Fibroblast of villous mesenchyme (primary cell): ENCODE measurements at regions not wholly inside any gene's neighbourhood (a gene's known extent, or its start where the extent isn't known, plus 50 kb on each side); places are given as distances from the start of the nearest gene placed in this dataset.

ENCODE experiments used
- DNase-seq: peaks from one replicate; pipeline ENCODE4 v3.0.0-alpha.2; 2010; ENCODE audit warnings: low read depth
- H3K4me3 ChIP-seq: 2 replicates; pipeline ENCODE4 v1.5.1; 2011; ENCODE audit warnings: low read depth, mild to moderate bottlenecking, low read length
- TF ChIP-seq, protein P1 (sequence below): IDR thresholded peaks from 2 replicates; pipeline ENCODE4 v1.5.1; 2012; ENCODE audit warnings: low read depth, mild to moderate bottlenecking, low read length; ENCODE audit not compliant: insufficient read depth

- TF ChIP-seq, protein P1, sequence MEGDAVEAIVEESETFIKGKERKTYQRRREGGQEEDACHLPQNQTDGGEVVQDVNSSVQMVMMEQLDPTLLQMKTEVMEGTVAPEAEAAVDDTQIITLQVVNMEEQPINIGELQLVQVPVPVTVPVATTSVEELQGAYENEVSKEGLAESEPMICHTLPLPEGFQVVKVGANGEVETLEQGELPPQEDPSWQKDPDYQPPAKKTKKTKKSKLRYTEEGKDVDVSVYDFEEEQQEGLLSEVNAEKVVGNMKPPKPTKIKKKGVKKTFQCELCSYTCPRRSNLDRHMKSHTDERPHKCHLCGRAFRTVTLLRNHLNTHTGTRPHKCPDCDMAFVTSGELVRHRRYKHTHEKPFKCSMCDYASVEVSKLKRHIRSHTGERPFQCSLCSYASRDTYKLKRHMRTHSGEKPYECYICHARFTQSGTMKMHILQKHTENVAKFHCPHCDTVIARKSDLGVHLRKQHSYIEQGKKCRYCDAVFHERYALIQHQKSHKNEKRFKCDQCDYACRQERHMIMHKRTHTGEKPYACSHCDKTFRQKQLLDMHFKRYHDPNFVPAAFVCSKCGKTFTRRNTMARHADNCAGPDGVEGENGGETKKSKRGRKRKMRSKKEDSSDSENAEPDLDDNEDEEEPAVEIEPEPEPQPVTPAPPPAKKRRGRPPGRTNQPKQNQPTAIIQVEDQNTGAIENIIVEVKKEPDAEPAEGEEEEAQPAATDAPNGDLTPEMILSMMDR, result no peak
- peak; percentile 29 for DNase-seq
- no peak overlapping the region for H3K4me3 ChIP-seq
Observed at GRCh38 chr14:52380294-52380693, 66.2 kb downstream of the PTGER2 start.
